ENCODE measurements at regions not wholly inside any gene's neighbourhood (a gene's known extent, or its start where the extent isn't known, plus 50 kb on each side); places are given as distances from the start of the nearest gene placed in this dataset.

DNA sequence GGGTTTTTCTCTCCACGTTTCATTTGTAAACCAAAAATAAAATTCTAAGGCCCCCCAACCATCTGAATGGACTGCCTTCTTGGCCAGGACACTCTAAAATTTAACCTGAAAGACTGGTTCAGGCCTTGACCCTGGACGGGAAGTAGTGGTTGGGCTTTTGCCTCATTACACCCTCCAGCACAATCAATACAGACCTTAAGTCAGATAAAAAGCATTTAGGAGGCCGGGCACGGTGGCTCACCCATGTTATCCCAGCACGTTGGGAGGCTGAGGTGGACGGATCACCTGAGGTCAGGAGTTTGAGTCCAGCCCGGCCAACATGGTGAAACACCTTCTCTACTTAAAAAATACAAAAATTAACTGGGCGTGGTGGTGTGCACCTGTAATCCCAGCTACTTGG lies 91.6 kb upstream of the PPP1R26 start:
- H3K4me1 ChIP-seq (ENCODE audit: control insufficient read depth, extremely low read depth, insufficient read depth, low read length) = no peaks in the 10 kb centered on the region
- dilution Hi-C loops (cut with MboI; ENCODE audit: extremely low pct_ligation_motif_present, low sequenced_read_pairs) = no loop called here
- H3K9ac ChIP-seq (ENCODE audit: control insufficient read depth, extremely low read depth, insufficient read depth, low read length) = no peak overlapping the region
- H3K9me3 ChIP-seq (ENCODE audit: control insufficient read depth, low read depth, low read length) = no peaks in the 10 kb centered on the region
- no peaks in the 10 kb centered on the region for H3K9me1 ChIP-seq (ENCODE audit: control insufficient read depth, extremely low read depth, insufficient read depth, low read length)
- DNase-seq (ENCODE audit: low read depth, low spot score) (no peak), FAIRE-seq (no peak)
- no peak overlapping the region for H3K4me3 ChIP-seq (ENCODE audit: control insufficient read depth in 2 of 3, extremely low read depth in 1 of 3, insufficient read depth in 2 of 3, low read depth in 1 of 3, low read length in 3 of 3)
- no peaks in the 10 kb centered on the region for H3K79me2 ChIP-seq (ENCODE audit: control insufficient read depth, insufficient read depth, low read length)
- H3K36me3 ChIP-seq (ENCODE audit: control insufficient read depth in 2 of 2, extremely low read depth in 1 of 2, insufficient read depth in 2 of 2, low read length in 2 of 2) = no peaks in the 10 kb centered on the region
- no peak overlapping the region for H2AFZ ChIP-seq (ENCODE audit: control insufficient read depth, low read length)
- no peak overlapping the region for H3K27ac ChIP-seq (ENCODE audit: control insufficient read depth, insufficient read depth, low read length)
- no peaks in the 10 kb centered on the region for H4K20me1 ChIP-seq (ENCODE audit: control insufficient read depth, extremely low read depth, insufficient read depth, low read length)
- no peak overlapping the region for H3K4me2 ChIP-seq (ENCODE audit: control insufficient read depth, extremely low read depth, insufficient read depth, low read depth, low read length)
- no peaks in the 10 kb centered on the region for H3K27me3 ChIP-seq (ENCODE audit: control insufficient read depth, extremely low read depth, insufficient read depth, low read length)
- TF ChIP-seq EZH2 (IDR thresholded peaks at IDR 0.05; ENCODE audit: low read length) = no peak
- TF ChIP-seq, protein P1, sequence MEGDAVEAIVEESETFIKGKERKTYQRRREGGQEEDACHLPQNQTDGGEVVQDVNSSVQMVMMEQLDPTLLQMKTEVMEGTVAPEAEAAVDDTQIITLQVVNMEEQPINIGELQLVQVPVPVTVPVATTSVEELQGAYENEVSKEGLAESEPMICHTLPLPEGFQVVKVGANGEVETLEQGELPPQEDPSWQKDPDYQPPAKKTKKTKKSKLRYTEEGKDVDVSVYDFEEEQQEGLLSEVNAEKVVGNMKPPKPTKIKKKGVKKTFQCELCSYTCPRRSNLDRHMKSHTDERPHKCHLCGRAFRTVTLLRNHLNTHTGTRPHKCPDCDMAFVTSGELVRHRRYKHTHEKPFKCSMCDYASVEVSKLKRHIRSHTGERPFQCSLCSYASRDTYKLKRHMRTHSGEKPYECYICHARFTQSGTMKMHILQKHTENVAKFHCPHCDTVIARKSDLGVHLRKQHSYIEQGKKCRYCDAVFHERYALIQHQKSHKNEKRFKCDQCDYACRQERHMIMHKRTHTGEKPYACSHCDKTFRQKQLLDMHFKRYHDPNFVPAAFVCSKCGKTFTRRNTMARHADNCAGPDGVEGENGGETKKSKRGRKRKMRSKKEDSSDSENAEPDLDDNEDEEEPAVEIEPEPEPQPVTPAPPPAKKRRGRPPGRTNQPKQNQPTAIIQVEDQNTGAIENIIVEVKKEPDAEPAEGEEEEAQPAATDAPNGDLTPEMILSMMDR (optimal IDR thresholded peaks at IDR 0.05 in 1 of 3, IDR thresholded peaks at IDR 0.05 in 1 of 3, conservative IDR thresholded peaks at IDR 0.05 in 1 of 3; ENCODE audit: extremely low read depth in 1 of 3, insufficient read depth in 2 of 3, low read length in 3 of 3) = no peak

DNA sequence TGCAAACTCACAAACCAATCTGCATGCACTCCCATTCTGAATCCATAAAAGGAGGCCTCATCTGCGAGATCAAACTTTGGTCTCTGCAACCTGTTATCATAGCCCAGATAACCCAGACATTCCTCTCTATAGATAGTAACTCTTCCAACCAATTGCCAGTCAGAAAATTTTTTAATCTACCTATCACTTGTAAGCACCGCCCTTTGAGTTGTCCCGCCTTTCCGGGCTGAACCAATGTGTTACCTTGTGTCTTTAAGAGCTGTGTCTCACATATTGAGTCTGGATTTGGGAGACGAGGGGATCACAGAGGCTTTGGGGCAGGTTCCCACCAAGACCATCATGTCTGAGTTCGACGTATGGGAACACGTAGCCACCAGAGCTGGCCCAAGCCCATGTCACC lies 91.1 kb upstream of the PPP1R26 start:
- H3K36me3 ChIP-seq (ENCODE audit: control insufficient read depth in 2 of 2, extremely low read depth in 1 of 2, insufficient read depth in 2 of 2, low read length in 2 of 2) = no peaks in the 10 kb centered on the region
- no peak overlapping the region for H3K4me2 ChIP-seq (ENCODE audit: control insufficient read depth, extremely low read depth, insufficient read depth, low read depth, low read length)
- H3K4me1 ChIP-seq (ENCODE audit: control insufficient read depth, extremely low read depth, insufficient read depth, low read length) = no peaks in the 10 kb centered on the region
- no peak overlapping the region for H3K9ac ChIP-seq (ENCODE audit: control insufficient read depth, extremely low read depth, insufficient read depth, low read length)
- no peak for DNase-seq (ENCODE audit: low read depth, low spot score)
- no peaks in the 10 kb centered on the region for H3K27me3 ChIP-seq (ENCODE audit: control insufficient read depth, extremely low read depth, insufficient read depth, low read length)
- H3K4me3 ChIP-seq (ENCODE audit: control insufficient read depth in 2 of 3, extremely low read depth in 1 of 3, insufficient read depth in 2 of 3, low read depth in 1 of 3, low read length in 3 of 3) = no peak overlapping the region
- H3K9me1 ChIP-seq (ENCODE audit: control insufficient read depth, extremely low read depth, insufficient read depth, low read length) = no peaks in the 10 kb centered on the region
- no peaks in the 10 kb centered on the region for H3K79me2 ChIP-seq (ENCODE audit: control insufficient read depth, insufficient read depth, low read length)
- dilution Hi-C loops (cut with MboI; ENCODE audit: extremely low pct_ligation_motif_present, low sequenced_read_pairs) = no loop called here
- no peaks in the 10 kb centered on the region for H3K9me3 ChIP-seq (ENCODE audit: control insufficient read depth, low read depth, low read length)
- H3K27ac ChIP-seq (ENCODE audit: control insufficient read depth, insufficient read depth, low read length) = no peak overlapping the region
- FAIRE-seq = no peak
- TF ChIP-seq, protein P1 (optimal IDR thresholded peaks at IDR 0.05 in 1 of 3, IDR thresholded peaks at IDR 0.05 in 1 of 3, conservative IDR thresholded peaks at IDR 0.05 in 1 of 3; ENCODE audit: extremely low read depth in 1 of 3, insufficient read depth in 2 of 3, low read length in 3 of 3) = no peak
- TF ChIP-seq EZH2 (IDR thresholded peaks at IDR 0.05; ENCODE audit: low read length) = no peak
- no peak overlapping the region for H2AFZ ChIP-seq (ENCODE audit: control insufficient read depth, low read length)
- H4K20me1 ChIP-seq (ENCODE audit: control insufficient read depth, extremely low read depth, insufficient read depth, low read length) = no peaks in the 10 kb centered on the region

Data from keratinocyte (primary cell).